Left renal cortex interstitium (tissue), 4 donors: ENCODE measurements at regions not wholly inside any gene's neighbourhood (a gene's known extent, or its start where the extent isn't known, plus 50 kb on each side); places are given as distances from the start of the nearest gene placed in this dataset.
"Not testable (repeated sequence)": the region's sequence is repeated elsewhere in the genome, so short reads cannot be mapped to it uniquely, and the experiment has no call there.

ENCODE experiments used
- DNase-seq, 4 donors: peaks; one replicate each; pipeline ENCODE4 v3.0.0-alpha.2; 2013; ENCODE audit warnings: low read depth in 4 of 4, low spot score in 2 of 4, missing footprints in 1 of 4

- DNase-seq = no peak
Measured at GRCh38 chr4:156128616-156129015, 174.9 kb upstream of the CTSO start.

GRCh38 chr4:156118507-156119220 lies 165.0 kb upstream of the CTSO start:
- DNase-seq = no peak

- no peak for DNase-seq
Measured at GRCh38 chr4:156117743-156118142, 164.1 kb upstream of the CTSO start.

GRCh38 chr4:156116991-156117390 lies 163.3 kb upstream of the CTSO start:
- DNase-seq = no peak

- no peak for DNase-seq
Measured at GRCh38 chr4:156113138-156113765, 159.6 kb upstream of the CTSO start.

GRCh38 chr4:156111686-156112085 lies 158.0 kb upstream of the CTSO start:
- no peak for DNase-seq

- peak in 1 of 4 donors; percentile 8 for DNase-seq
Measured at GRCh38 chr4:156109943-156110900, 156.6 kb upstream of the CTSO start.

- not testable (repeated sequence) for DNase-seq
Measured at GRCh38 chr4:156109087-156109486, 155.4 kb upstream of the CTSO start.

GRCh38 chr4:156103311-156103710 lies 149.6 kb upstream of the CTSO start:
- no peak for DNase-seq

GRCh38 chr4:156102411-156102810 lies 148.7 kb upstream of the CTSO start:
- no peak for DNase-seq

GRCh38 chr4:156101571-156101970 lies 147.9 kb upstream of the CTSO start:
- DNase-seq = peak in 1 of 4 donors; percentile 3

- no peak for DNase-seq
Measured at GRCh38 chr4:156100651-156101050, 147.0 kb upstream of the CTSO start.

- DNase-seq = no peak
Measured at GRCh38 chr4:156098805-156099204, 145.1 kb upstream of the CTSO start.

GRCh38 chr4:156085100-156085499 lies 131.4 kb upstream of the CTSO start:
- DNase-seq = no peak

- no peak for DNase-seq
Measured at GRCh38 chr4:156084373-156084772, 130.7 kb upstream of the CTSO start.

GRCh38 chr4:156073976-156074375 lies 120.3 kb upstream of the CTSO start:
- no peak for DNase-seq

GRCh38 chr4:156060661-156061060 lies 107.0 kb upstream of the CTSO start:
- DNase-seq = no peak

- no peak for DNase-seq
Measured at GRCh38 chr4:156053174-156053573, 99.5 kb upstream of the CTSO start.

- DNase-seq = no peak
Measured at GRCh38 chr4:156052116-156052515, 98.5 kb upstream of the CTSO start.

GRCh38 chr4:156038772-156039171 lies 85.1 kb upstream of the CTSO start:
- DNase-seq = no peak

GRCh38 chr4:156036496-156036895 lies 82.8 kb upstream of the CTSO start:
- no peak for DNase-seq
